ENCODE measurements at regions not wholly inside any gene's neighbourhood (a gene's known extent, or its start where the extent isn't known, plus 50 kb on each side); places are given as distances from the start of the nearest gene placed in this dataset.

DNA sequence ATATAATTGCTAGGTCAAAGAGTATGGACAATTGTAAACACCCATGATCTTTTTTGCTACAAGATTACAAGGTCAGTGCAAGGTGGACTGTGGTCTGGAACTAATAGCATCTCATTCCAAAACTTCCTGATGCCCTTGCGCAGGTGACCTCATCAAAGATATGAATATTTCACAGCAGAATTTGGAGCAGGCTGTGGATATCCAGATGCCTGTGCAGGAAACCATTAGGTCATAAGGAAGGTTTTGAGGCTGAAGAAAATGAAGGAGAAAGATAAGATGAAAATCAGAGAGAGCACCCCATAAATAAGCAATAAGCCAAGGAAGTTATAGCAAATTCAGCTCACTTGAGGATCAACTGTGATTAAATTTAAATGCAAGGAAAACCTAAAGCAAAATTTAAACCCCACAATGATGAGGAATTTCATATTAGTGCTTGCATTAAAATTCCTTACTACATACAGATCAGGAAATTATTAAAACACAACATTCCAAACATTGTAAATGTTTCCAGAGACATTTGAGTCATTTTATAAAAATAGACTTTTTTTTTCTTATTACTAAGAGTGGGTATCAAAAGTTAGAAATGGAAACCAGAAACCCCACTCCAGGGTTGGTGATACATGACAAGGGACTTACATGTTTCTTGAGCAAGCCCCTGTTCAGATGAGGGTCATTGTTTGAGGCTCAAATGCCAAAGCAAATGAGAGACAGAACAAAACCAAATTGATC lies 100.7 kb upstream of the FAM9C start:
- TF ChIP-seq, protein P1, sequence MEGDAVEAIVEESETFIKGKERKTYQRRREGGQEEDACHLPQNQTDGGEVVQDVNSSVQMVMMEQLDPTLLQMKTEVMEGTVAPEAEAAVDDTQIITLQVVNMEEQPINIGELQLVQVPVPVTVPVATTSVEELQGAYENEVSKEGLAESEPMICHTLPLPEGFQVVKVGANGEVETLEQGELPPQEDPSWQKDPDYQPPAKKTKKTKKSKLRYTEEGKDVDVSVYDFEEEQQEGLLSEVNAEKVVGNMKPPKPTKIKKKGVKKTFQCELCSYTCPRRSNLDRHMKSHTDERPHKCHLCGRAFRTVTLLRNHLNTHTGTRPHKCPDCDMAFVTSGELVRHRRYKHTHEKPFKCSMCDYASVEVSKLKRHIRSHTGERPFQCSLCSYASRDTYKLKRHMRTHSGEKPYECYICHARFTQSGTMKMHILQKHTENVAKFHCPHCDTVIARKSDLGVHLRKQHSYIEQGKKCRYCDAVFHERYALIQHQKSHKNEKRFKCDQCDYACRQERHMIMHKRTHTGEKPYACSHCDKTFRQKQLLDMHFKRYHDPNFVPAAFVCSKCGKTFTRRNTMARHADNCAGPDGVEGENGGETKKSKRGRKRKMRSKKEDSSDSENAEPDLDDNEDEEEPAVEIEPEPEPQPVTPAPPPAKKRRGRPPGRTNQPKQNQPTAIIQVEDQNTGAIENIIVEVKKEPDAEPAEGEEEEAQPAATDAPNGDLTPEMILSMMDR (IDR thresholded peaks at IDR 0.05), result no peak
- no peak for DNase-seq (ENCODE audit: low spot score in 2 of 2)
- intact Hi-C loops (cut with DNase I), result no loop called here
- Histone ChIP-seq H3K36me3 (no peaks in the 10 kb centered on the region), H3K4me3 (no peak overlapping the region), H3K4me1 (no peaks in the 10 kb centered on the region), H3K27ac (peak overlapping the region in 1 of 2 donors; percentile 31), H3K9me3 (no peaks in the 10 kb centered on the region), H3K27me3 (no peaks in the 10 kb centered on the region)

DNA sequence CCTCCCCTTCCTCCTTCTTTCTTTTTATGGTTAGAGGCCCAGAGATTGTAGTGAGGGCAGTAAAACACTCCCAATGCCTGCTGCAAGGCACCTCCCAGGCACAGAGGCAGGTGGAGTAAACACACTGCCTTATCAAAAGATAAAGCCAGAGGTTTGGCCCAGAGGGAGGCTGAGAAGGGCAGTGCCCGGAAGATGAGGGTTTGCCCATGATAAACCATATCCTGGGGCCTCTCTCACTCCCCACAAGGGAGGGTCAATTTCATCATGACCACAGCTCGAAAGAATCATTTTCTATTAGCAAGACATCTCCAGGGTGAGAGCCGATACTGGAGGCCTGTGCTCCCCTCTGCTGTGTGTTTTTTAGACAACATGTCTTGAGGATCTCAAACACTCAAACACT lies 98.5 kb upstream of the FAM9C start:
- TF ChIP-seq, protein P1 (IDR thresholded peaks at IDR 0.05), result no peak
- Histone ChIP-seq H3K27me3 (no peaks in the 10 kb centered on the region), H3K9me3 (no peaks in the 10 kb centered on the region), H3K4me1 (no peaks in the 10 kb centered on the region), H3K4me3 (no peak overlapping the region), H3K27ac (no peak overlapping the region), H3K36me3 (no peaks in the 10 kb centered on the region)
- intact Hi-C loops (cut with DNase I), result no loop called here
- no peak for DNase-seq (ENCODE audit: low spot score in 2 of 2)

DNA sequence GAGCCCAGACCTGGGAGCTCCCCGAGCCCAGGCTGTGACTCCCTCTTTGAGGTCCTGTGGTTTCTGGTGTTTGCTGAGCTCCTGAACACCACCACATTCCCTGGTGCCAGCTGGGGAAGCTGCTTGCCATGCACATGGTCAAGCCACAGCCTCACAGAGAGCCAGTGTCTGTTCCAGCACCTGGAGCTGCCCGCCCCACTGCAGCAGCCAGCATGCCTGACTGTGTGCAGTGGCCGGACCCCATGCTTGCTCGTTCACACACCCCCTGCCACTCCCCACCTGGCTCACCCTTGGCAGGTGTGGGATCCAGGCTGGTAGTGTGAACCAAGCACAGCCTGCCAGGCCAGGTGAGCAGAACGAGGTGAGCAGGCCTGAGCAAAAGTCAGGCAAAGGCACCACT lies 95.6 kb upstream of the FAM9C start:
- no peak overlapping the region for H3K27ac ChIP-seq
- no peaks in the 10 kb centered on the region for H3K4me1 ChIP-seq
- intact Hi-C loops (cut with DNase I), result no loop called here
- H3K27me3 ChIP-seq, result no peaks in the 10 kb centered on the region
- H3K36me3 ChIP-seq, result no peaks in the 10 kb centered on the region
- H3K4me3 ChIP-seq, result no peak overlapping the region
- no peaks in the 10 kb centered on the region for H3K9me3 ChIP-seq
- TF ChIP-seq, protein P1 (IDR thresholded peaks at IDR 0.05), result no peak
- DNase-seq (ENCODE audit: low spot score in 2 of 2), result no peak

DNA sequence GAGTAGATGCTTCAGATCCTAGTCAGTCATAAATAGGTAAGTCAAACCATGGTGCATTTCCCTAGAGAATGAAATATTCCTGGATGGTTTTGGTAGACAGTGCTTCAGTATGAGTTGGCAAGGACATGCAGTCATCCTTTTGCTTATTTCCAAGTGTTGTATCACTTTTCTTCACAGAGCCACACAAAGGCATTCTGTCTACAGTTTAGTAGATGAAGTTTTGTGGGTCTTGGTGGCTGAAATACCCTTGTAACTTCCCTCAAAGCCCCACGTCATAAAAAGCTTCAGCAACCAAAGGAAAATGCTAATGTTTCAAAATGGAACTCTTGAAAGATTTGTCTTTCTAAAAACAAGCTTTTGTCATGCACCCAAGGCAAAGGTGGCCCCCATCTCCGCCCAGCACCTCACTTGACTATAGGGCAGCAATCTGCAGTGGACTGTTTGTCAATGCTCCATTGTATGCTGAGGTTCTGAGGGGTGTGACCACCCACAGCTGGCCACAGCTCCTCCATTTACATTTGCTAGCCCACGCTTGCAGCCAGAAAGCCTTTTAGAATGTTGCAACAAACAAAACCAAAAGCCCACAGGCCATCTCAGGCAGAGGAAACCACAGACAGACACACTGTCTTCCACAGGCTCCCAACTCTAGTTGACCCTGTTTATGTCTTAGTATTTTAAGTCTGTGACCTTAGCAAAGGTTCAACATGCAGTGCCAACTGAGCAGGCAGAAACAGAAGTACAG lies 87.1 kb upstream of the FAM9C start:
- H3K4me1 ChIP-seq, result peaks cover 2% of the 10 kb centered on the region in 2 donors
- H3K9me3 ChIP-seq, result no peaks in the 10 kb centered on the region
- no peak overlapping the region for H3K4me3 ChIP-seq
- H3K36me3 ChIP-seq, result no peaks in the 10 kb centered on the region
- H3K27me3 ChIP-seq, result no peaks in the 10 kb centered on the region
- intact Hi-C loops (cut with DNase I), result no loop called here
- DNase-seq (ENCODE audit: low spot score in 2 of 2), result no peak
- TF ChIP-seq, protein P1 (IDR thresholded peaks at IDR 0.05), result no peak
- no peak overlapping the region for H3K27ac ChIP-seq

DNA sequence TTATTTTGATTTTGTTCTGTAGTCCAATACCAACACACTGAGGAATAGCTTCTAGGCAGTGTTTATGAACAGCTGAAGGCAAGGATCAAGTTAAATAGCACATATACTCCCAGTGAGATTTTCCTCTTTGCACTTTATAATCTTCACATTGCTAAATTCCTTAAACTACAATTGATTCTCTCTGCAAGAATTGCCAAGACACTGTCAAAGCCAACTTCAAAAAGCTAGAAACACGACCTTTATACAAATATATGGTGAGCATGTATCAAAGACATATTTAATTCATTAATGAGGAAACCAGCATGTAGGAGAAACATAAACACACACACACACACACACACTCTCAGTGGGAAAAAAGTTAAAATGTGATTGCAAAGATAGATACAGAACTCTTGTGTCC lies 86.4 kb upstream of the FAM9C start:
- TF ChIP-seq, protein P1 (IDR thresholded peaks at IDR 0.05), result no peak
- no peak for DNase-seq (ENCODE audit: low spot score in 2 of 2)
- H3K9me3 ChIP-seq, result no peaks in the 10 kb centered on the region
- no peaks in the 10 kb centered on the region for H3K27me3 ChIP-seq
- H3K36me3 ChIP-seq, result no peaks in the 10 kb centered on the region
- intact Hi-C loops (cut with DNase I), result no loop called here
- peaks cover 5 to 6% of the 10 kb centered on the region in 2 donors for H3K4me1 ChIP-seq
- no peak overlapping the region for H3K27ac ChIP-seq
- H3K4me3 ChIP-seq, result no peak overlapping the region

Measured in ascending aorta (tissue), 2 donors.